Testis (tissue), 2 donors: ENCODE measurements at regions not wholly inside any gene's neighbourhood (a gene's known extent, or its start where the extent isn't known, plus 50 kb on each side); places are given as distances from the start of the nearest gene placed in this dataset.

ENCODE experiments used
- POLR2A ChIP-seq: fragments of 450-650 bp; IDR thresholded peaks from one replicate; pipeline ENCODE4 v1.6.1; 2017; ENCODE audit warnings: antibody characterized with exemption, mild to moderate bottlenecking, moderate library complexity
- TF ChIP-seq, protein P1 (sequence below), 3 experiments: fragments of 450-650 bp in 2 of 3; fragments of 200-600 bp in 1 of 3; sonication (generic) in 1 of 3; IDR thresholded peaks; one replicate each; pipeline ENCODE4 v1.5.1; 2016 to 2019; ENCODE audit warnings: antibody characterized with exemption in 3 of 3, mild to moderate bottlenecking in 2 of 3, moderate library complexity in 1 of 3

DNA sequence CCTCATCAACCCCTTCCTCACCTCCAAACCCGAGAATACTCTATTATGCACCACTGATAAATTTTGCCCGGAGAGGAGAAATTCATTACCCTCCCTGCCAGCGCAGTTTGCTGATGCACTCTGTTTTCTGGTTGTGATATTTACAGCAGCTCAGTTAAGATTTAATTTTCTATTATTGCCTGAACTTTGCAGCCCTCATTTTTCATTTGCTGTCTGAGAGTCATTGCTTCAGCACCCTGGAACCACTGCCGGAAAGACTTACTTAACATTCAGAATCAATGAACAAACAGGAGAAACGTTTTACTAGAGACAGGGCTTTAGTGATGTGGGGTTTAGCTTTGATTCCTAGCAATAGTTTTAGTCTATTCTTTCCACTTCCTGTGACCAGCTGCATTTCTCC, 56.7 kb upstream of the MAMDC2 start:
- TF ChIP-seq, protein P1, sequence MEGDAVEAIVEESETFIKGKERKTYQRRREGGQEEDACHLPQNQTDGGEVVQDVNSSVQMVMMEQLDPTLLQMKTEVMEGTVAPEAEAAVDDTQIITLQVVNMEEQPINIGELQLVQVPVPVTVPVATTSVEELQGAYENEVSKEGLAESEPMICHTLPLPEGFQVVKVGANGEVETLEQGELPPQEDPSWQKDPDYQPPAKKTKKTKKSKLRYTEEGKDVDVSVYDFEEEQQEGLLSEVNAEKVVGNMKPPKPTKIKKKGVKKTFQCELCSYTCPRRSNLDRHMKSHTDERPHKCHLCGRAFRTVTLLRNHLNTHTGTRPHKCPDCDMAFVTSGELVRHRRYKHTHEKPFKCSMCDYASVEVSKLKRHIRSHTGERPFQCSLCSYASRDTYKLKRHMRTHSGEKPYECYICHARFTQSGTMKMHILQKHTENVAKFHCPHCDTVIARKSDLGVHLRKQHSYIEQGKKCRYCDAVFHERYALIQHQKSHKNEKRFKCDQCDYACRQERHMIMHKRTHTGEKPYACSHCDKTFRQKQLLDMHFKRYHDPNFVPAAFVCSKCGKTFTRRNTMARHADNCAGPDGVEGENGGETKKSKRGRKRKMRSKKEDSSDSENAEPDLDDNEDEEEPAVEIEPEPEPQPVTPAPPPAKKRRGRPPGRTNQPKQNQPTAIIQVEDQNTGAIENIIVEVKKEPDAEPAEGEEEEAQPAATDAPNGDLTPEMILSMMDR (IDR thresholded peaks at IDR 0.05): no peak
- no peak for TF ChIP-seq POLR2A
